IPS-11a (cell line): ENCODE measurements at regions not wholly inside any gene's neighbourhood (a gene's known extent, or its start where the extent isn't known, plus 50 kb on each side); places are given as distances from the start of the nearest gene placed in this dataset.

Source experiments
- H3K4me3 ChIP-seq: one replicate; pipeline ENCODE4 v1.5.1; 2013; ENCODE audit warnings: low read depth, low read length, control low read depth

- H3K4me3 ChIP-seq = no peak overlapping the region
Measured at GRCh38 chr3:193780397-193780796, 187.4 kb downstream of the OPA1 start.

DNA sequence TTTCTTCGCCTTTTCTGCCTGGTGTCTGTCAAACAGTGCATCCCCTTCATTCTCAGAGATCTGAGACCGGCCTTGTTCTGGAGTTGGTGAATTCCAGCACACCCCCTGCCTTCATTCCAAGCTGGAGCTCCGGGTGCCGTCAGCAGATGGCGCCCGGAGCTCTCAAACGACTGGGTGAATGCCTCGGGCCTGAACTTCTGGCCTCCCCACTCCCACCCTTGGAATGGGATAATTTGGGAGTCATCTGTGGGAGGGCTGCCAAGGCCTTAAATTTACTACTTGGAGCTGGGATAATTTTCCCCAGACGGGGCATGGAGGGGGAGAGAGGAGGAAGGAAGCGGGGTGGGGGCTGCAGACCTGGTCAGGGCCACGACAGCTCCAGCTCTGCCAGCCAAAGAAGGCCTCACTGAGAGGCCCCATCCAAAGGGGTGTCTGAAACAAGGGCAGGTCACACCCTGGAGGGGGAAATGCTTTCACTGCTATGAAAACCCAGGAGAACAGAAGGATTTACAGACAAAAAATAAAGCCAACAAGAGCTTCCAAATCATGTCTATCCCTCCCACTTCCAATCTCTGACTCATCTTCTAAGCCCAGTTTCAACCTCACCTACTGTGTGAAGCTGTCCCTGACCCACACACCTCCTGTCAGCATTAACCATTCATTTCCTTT, 187.9 kb downstream of the OPA1 start:
- no peak overlapping the region for H3K4me3 ChIP-seq

GRCh38 chr3:193782276-193782647, 189.3 kb downstream of the OPA1 start:
- no peak overlapping the region for H3K4me3 ChIP-seq

GRCh38 chr3:193782747-193783146, 189.7 kb downstream of the OPA1 start:
- no peak overlapping the region for H3K4me3 ChIP-seq

DNA sequence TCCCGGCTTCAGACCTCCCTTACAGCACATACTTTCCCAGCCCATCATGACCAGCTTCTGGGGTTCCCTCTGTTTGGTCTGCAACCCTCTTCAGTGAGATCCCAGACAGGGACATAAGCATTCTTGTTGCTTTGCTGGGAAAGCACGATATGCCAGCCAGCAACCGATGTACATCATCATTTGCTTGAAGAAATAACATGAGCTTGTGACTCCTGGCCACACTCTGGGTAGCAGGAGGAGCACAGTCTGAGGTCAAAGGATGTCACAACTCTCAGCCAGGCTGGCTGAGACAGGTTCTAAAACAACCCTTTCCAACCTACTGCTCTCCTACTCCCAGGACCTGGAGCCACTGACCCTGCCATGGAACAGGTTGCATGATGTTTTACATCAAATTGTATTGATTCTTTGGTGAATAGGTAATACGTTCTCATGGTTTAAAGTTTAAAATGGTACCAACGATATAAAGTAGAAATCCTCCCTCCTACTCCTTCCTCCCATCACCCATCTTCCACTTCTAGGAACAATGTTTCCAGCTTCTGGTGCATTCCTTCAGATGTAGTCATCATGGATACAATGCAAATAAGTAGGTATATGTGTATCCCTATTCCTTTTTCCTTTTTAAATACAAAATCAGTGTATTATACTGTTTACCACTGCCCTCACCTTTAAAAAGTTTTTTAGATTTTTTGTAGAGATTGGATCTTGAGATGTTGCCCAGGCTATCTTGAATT, 190.3 kb downstream of the OPA1 start:
- no peak overlapping the region for H3K4me3 ChIP-seq

DNA sequence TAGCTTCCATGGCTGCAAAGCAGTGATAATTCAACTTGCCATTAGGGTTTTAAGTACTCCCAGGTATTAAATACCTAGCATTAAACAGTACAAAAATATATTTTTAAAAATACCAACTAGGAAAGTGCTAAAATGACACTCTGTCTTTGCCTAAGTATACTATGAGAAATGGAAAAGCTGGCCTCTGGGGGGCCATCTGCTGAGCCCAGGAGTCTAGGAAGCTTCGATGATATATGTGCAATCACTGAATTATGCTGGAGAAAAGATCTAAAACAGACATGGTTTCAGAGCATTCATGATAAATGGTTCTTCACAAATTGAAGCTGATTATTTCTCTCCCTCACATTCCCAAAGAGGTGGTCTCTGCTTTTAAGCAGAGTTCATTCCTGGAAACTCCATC, 191.8 kb downstream of the OPA1 start:
- H3K4me3 ChIP-seq = no peak overlapping the region

- no peak overlapping the region for H3K4me3 ChIP-seq
Measured at GRCh38 chr3:193787496-193787870, 194.5 kb downstream of the OPA1 start.

GRCh38 chr3:193788189-193788991, 195.4 kb downstream of the OPA1 start:
- no peak overlapping the region for H3K4me3 ChIP-seq

DNA sequence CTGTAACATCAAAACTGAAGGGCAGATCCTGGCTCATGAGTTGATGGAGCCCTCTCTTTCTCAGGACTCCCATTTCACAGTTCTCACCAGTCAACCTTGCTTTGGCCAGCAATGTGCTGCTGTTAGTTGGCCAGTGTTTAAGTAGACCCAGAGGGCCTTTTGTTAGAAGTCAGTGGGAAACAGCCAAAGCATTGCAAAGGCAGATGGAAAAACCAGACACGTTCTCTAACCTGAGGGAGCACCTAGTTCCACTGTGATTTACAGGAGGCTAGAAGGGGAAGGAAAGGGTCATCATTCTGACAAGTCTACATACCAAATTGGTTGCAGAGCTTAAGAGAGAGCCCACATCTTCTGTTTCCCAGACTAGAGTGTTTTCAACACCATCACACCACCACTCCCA, 196.4 kb downstream of the OPA1 start:
- no peak overlapping the region for H3K4me3 ChIP-seq

GRCh38 chr3:193790086-193790990, 197.3 kb downstream of the OPA1 start:
- no peak overlapping the region for H3K4me3 ChIP-seq

DNA sequence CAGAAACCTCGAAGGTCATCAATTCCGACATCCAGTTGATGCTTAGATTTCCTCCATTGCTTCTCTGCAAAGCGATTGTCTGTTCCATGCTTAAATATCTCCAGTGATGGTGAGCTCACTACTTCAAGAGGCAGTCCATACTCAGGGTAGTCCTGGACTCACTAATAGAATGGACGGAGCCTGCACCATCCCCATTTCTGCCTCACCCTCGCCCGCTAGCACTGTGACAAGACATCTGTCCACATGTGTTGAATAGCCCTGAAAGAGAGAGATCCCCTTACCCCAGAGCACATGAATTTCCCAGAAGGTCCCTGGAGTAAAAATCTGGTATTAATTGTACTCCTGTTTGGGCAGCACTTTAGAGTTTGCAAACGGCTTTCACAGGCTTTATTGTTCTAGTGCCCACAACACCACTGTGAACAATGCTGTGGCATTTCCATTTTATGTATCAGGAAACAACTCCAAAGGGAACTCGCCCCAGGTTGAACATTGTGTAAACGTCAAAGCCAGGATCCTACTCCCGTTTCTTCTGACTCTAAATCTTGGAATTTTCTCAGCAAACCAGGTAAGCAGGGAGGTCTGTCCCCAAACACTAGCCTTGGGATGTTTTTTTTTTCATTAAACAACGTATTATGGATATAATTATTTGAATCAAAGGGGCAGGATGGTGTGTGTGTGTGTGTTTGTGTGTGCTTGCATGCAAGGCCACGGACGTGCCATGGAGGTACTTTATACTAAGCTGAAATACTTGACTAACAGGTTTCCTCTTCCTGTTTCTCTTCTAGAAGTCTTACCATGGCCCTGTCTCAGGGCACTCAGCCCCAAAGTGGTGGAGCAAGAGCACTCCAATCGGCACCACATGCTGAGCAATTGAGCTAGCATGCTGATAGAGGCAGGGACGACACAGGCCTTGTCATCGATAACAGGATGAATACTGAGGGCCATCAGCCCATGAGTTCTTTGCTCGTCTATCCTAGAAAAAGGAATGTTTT, 198.3 kb downstream of the OPA1 start:
- no peak overlapping the region for H3K4me3 ChIP-seq

DNA sequence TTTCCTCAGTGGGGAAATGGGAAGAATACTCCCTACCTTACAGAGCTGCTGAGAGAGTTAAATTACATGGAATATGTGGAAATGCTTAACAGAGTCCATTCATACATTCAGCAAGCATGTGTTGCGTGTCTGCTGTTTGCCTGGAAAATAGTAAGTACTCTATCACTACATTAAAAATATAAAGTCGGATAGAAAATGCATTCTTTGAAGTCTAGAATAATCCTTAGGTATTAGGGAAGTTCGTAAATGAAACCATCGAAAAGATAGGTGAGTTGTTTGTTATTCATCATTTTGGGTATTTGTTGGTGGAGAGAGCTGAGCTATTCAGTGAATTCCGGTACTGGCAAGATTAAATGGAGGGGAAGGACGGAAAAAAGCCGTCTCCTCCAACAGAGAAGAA, 200.1 kb downstream of the OPA1 start:
- no peak overlapping the region for H3K4me3 ChIP-seq

DNA sequence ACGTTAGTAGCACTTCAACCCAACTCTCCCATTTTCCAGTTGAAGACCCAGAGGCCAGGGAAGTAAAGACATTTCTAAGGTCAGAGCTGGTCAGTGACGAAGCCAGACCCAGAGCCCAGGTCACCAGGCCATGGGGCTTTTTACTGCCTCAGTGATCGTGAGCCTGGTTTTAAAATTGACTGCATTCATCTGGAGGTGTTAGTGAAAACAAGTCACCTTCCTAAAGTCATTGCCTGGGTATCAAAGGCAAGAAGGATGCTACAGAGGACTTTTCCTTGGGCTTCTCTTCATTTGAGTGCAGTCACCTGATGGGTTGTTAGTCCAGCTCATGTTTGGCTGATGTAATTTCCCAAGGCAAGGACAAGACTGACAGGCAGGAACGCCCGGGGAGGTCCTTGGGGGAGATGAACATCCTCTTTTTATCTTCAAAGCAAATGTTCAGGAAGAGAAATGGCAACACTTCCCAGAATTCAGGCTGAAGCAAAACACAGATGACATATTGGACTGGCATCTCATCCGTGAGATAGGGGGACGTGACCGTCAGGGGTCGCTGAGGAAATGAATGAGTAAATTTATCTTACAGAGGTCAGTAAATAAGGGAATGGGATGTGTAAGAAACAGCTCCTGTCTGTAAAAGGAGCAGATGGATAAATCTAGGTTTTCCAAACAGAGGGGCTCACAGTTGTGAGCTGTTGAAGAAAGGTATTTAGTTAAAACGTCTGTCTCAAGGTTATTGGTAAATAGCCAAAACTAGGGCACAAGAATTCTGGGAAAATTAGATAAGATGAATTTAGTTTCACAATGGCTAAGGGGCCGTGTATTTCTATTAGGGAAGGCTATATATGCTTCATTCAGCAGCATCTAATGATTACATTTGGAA, 201.2 kb downstream of the OPA1 start:
- no peak overlapping the region for H3K4me3 ChIP-seq

GRCh38 chr3:193795062-193795690, 202.2 kb downstream of the OPA1 start:
- no peak overlapping the region for H3K4me3 ChIP-seq

GRCh38 chr3:193796089-193796488, 203.1 kb downstream of the OPA1 start:
- no peak overlapping the region for H3K4me3 ChIP-seq

DNA sequence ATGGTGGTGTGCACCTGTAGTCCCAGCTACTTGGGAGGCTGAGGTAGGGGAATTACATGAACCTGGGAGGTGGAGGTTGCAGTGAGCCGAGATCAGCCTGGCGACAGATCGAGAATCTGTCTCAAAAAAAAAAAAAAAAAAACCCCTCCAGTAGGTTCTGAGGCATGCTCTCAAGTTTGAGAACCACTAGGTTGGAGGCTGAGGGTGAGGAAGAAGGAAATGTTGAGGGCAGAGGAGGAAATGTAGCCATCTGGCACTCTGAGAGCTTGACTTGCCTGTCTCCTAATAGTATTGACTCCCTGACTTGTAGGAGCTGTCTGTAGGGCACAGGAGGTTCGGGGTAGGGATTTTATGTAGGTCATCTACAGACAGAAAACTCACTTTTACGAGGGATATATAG, 204.6 kb downstream of the OPA1 start:
- H3K4me3 ChIP-seq = no peak overlapping the region

DNA sequence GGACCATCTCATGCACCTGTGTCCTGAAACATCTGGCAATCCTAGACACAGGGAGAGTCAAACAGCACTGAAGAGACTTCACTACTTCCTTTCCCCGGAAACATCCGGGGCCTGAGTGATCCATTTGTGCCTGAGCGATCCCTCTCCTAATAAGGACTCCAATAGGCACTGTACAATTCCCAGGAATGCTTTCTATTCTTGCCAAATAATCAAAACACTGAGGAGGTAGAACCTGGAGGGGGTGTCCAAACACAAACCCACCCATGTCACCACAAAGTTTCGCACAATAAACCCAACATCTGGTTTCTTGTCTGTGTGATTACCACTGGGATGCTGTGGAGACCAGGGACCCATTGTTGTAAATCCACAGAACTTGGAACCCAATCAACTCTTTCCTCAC, 205.0 kb downstream of the OPA1 start:
- H3K4me3 ChIP-seq = no peak overlapping the region
